ENCODE measurements at regions not wholly inside any gene's neighbourhood (a gene's known extent, or its start where the extent isn't known, plus 50 kb on each side); places are given as distances from the start of the nearest gene placed in this dataset.

DNA sequence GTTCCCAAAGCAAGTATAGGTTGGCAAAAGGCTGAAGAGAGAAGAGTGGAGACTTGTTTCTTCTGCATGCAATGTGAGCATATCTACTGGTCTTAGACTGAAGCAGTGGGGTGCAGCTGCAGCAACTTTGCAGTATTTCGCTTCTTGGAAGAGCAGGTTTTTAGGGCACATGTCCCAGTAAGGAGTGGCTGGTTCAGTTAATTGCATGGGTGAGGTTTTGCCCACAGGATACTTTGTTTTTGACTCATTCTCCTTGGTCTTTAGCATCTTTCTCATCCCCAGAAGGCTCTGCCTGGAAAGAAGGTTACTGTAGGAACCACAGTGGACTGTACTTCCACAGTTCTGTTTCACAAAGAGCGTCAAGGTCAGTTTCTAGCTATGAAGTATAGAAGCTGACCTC is 68.0 kb upstream of the NR3C2 start:
- FAIRE-seq (no peak), DNase-seq (ENCODE audit: low read depth, low spot score) (no peak)
- no peak overlapping the region for H2AFZ ChIP-seq (ENCODE audit: control insufficient read depth, low read length)
- no peak overlapping the region for H3K4me3 ChIP-seq (ENCODE audit: control insufficient read depth in 2 of 3, extremely low read depth in 1 of 3, insufficient read depth in 2 of 3, low read depth in 1 of 3, low read length in 3 of 3)
- H3K27me3 ChIP-seq (ENCODE audit: control insufficient read depth, extremely low read depth, insufficient read depth, low read length): no peaks in the 10 kb centered on the region
- no peak overlapping the region for H3K27ac ChIP-seq (ENCODE audit: control insufficient read depth, insufficient read depth, low read length)
- H4K20me1 ChIP-seq (ENCODE audit: control insufficient read depth, extremely low read depth, insufficient read depth, low read length): no peaks in the 10 kb centered on the region
- H3K36me3 ChIP-seq (ENCODE audit: control insufficient read depth in 2 of 2, extremely low read depth in 1 of 2, insufficient read depth in 2 of 2, low read length in 2 of 2): no peaks in the 10 kb centered on the region
- H3K9me3 ChIP-seq (ENCODE audit: control insufficient read depth, low read depth, low read length): no peaks in the 10 kb centered on the region
- TF ChIP-seq, protein P1, sequence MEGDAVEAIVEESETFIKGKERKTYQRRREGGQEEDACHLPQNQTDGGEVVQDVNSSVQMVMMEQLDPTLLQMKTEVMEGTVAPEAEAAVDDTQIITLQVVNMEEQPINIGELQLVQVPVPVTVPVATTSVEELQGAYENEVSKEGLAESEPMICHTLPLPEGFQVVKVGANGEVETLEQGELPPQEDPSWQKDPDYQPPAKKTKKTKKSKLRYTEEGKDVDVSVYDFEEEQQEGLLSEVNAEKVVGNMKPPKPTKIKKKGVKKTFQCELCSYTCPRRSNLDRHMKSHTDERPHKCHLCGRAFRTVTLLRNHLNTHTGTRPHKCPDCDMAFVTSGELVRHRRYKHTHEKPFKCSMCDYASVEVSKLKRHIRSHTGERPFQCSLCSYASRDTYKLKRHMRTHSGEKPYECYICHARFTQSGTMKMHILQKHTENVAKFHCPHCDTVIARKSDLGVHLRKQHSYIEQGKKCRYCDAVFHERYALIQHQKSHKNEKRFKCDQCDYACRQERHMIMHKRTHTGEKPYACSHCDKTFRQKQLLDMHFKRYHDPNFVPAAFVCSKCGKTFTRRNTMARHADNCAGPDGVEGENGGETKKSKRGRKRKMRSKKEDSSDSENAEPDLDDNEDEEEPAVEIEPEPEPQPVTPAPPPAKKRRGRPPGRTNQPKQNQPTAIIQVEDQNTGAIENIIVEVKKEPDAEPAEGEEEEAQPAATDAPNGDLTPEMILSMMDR (optimal IDR thresholded peaks at IDR 0.05 in 1 of 3, IDR thresholded peaks at IDR 0.05 in 1 of 3, conservative IDR thresholded peaks at IDR 0.05 in 1 of 3; ENCODE audit: extremely low read depth in 1 of 3, insufficient read depth in 2 of 3, low read length in 3 of 3): no peak
- TF ChIP-seq EZH2 (IDR thresholded peaks at IDR 0.05; ENCODE audit: low read length): no peak
- no peak overlapping the region for H3K4me2 ChIP-seq (ENCODE audit: control insufficient read depth, extremely low read depth, insufficient read depth, low read depth, low read length)
- no peaks in the 10 kb centered on the region for H3K79me2 ChIP-seq (ENCODE audit: control insufficient read depth, insufficient read depth, low read length)
- peaks cover 26% of the 10 kb centered on the region for H3K4me1 ChIP-seq (ENCODE audit: control insufficient read depth, extremely low read depth, insufficient read depth, low read length)
- H3K9me1 ChIP-seq (ENCODE audit: control insufficient read depth, extremely low read depth, insufficient read depth, low read length): no peaks in the 10 kb centered on the region
- H3K9ac ChIP-seq (ENCODE audit: control insufficient read depth, extremely low read depth, insufficient read depth, low read length): no peak overlapping the region
- dilution Hi-C loops (cut with MboI; ENCODE audit: extremely low pct_ligation_motif_present, low sequenced_read_pairs): no loop called here

DNA sequence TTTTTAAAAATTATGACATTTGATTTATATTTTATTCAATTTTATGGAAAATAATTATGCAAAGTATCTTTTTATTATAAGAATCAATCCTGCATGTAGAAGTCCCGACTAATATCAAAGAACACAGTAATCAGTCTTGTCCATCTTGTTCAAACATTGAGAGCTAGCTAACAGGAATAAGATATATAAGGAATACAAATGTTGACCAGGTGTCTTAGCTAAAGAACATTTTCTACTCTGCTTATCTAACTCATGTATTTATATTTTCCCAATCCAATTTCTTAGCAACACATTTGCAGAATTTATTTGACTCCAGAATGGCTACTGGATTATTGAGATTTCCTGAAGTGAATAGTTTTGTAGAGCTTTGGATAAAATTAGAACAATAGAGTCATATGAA is 61.5 kb upstream of the NR3C2 start:
- Histone ChIP-seq H3K27me3 (ENCODE audit: control insufficient read depth, extremely low read depth, insufficient read depth, low read length) (no peaks in the 10 kb centered on the region), H3K4me1 (ENCODE audit: control insufficient read depth, extremely low read depth, insufficient read depth, low read length) (no peaks in the 10 kb centered on the region), H3K4me2 (ENCODE audit: control insufficient read depth, extremely low read depth, insufficient read depth, low read depth, low read length) (no peak overlapping the region), H3K4me3 (ENCODE audit: control insufficient read depth in 2 of 3, extremely low read depth in 1 of 3, insufficient read depth in 2 of 3, low read depth in 1 of 3, low read length in 3 of 3) (no peak overlapping the region), H3K79me2 (ENCODE audit: control insufficient read depth, insufficient read depth, low read length) (no peaks in the 10 kb centered on the region), H2AFZ (ENCODE audit: control insufficient read depth, low read length) (no peak overlapping the region), H3K27ac (ENCODE audit: control insufficient read depth, insufficient read depth, low read length) (no peak overlapping the region), H4K20me1 (ENCODE audit: control insufficient read depth, extremely low read depth, insufficient read depth, low read length) (no peaks in the 10 kb centered on the region), H3K9ac (ENCODE audit: control insufficient read depth, extremely low read depth, insufficient read depth, low read length) (no peak overlapping the region), H3K9me3 (ENCODE audit: control insufficient read depth, low read depth, low read length) (no peaks in the 10 kb centered on the region), H3K9me1 (ENCODE audit: control insufficient read depth, extremely low read depth, insufficient read depth, low read length) (no peaks in the 10 kb centered on the region), H3K36me3 (ENCODE audit: control insufficient read depth in 2 of 2, extremely low read depth in 1 of 2, insufficient read depth in 2 of 2, low read length in 2 of 2) (no peaks in the 10 kb centered on the region)
- DNase-seq (ENCODE audit: low read depth, low spot score) (no peak), FAIRE-seq (no peak)
- dilution Hi-C loops (cut with MboI; ENCODE audit: extremely low pct_ligation_motif_present, low sequenced_read_pairs): no loop called here
- no peak for TF ChIP-seq EZH2 (IDR thresholded peaks at IDR 0.05; ENCODE audit: low read length)
- TF ChIP-seq, protein P1 (optimal IDR thresholded peaks at IDR 0.05 in 1 of 3, IDR thresholded peaks at IDR 0.05 in 1 of 3, conservative IDR thresholded peaks at IDR 0.05 in 1 of 3; ENCODE audit: extremely low read depth in 1 of 3, insufficient read depth in 2 of 3, low read length in 3 of 3): no peak
